HEK293T (cell line): ENCODE measurements at regions not wholly inside any gene's neighbourhood (a gene's known extent, or its start where the extent isn't known, plus 50 kb on each side); places are given as distances from the start of the nearest gene placed in this dataset.

Experiments
- ELF4 ChIP-seq: fragments of 450-650 bp; IDR thresholded peaks from 2 replicates; pipeline ENCODE4 v1.6.1; 2017; ENCODE audit warnings: antibody characterized with exemption
- FOXA1 ChIP-seq: fragments of 450-650 bp; IDR thresholded peaks from 2 replicates; pipeline ENCODE4 v1.6.1; 2016; ENCODE audit warnings: mild to moderate bottlenecking
- LEF1 ChIP-seq: fragments of 450-650 bp; IDR thresholded peaks from 2 replicates; pipeline ENCODE4 v1.6.1; 2017; ENCODE audit warnings: mild to moderate bottlenecking, borderline replicate concordance
- SP1 ChIP-seq: fragments of 450-650 bp; IDR thresholded peaks from 2 replicates; pipeline ENCODE4 v1.6.1; 2017

DNA sequence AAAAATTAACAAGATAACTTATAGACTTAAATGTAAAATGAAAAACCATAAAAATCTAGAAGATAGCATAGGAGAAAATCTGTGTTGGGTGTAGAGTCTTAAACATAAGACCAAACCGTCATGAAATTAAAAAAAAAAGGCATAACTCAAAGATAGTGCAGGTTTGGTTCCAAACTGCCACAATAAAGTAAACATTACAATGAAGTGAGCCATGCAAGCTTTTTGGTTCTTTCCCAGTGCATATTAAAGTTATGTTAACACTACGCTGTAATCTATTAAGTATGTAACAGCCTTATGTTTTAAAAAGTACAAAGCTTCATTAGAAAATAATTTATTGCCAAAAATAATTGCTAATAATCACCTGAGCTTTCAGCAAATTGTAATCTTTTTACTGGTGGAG, 1366.5 kb upstream of the LRRTM3 start:
- TF ChIP-seq LEF1 = no peak
- TF ChIP-seq SP1 = no peak
- no peak for TF ChIP-seq FOXA1
- no peak for TF ChIP-seq ELF4
